GM21360 (cell line): ENCODE measurements at regions not wholly inside any gene's neighbourhood (a gene's known extent, or its start where the extent isn't known, plus 50 kb on each side); places are given as distances from the start of the nearest gene placed in this dataset.

Experiments used
- ATAC-seq: cut with Tn5 transposase; IDR thresholded peaks from one replicate; pipeline ENCODE4 v1.9.1; 2021; ENCODE audit warnings: mild to moderate bottlenecking, moderate library complexity; ENCODE audit not compliant: unreplicated experiment

DNA sequence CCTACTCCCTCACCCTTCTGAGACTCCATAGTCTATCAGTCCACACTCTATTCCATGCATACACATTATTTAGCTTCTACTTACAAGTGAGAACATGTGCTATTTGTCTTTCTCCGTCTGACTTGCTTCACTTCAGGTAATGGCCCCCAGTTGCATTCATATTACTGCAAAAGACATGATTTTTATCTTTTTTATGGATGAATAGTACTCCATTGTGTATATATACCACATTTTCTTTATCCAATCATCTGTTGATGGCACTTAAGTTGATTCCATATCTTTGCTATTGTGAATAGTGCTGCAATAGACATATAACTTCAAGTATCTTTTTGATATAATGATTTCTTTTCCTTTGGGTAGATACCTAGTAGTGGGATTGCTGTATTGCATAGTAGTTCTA lies 171.8 kb downstream of the DACT1 start:
- ATAC-seq = no peak

DNA sequence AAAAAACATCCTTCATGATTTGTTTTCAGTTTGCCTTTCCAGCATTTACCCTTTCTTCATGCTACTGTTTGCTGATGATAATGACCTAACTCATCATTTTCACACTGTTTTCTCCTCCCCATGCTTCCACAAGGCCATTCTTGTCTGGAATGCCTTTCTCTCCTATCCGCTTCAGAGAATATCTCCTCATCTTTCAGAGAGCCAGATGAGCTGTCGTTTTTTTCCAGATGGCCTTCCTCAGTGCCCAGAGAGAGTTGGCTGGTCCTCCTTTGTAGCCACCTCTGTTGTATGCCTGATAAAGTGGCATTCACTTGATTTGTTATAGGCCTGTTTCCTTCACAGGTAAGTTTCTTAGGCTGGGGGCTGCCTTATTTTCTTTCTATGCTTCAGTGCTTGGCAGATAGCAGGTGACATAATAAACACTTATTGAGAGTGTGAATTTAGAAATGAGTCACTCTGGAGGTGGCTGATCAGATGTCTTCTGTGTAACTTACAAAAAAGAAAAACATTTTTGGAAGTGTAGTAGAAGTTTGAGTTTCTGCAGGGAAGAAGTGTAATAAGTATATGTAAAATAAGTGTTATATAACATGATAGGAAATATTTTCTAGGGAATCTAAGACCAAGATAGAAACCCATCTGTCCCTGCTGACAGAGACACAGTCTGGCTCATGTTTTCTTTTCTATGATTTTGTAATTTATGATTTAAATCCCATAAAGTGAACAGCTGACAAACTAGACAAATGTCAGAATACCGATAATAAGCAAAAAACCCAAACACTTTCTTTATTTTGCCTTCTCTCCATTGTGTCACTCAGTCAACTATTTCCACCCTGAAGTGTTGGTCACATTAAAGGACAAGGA lies 174.5 kb downstream of the DACT1 start:
- ATAC-seq = peak; percentile 75

DNA sequence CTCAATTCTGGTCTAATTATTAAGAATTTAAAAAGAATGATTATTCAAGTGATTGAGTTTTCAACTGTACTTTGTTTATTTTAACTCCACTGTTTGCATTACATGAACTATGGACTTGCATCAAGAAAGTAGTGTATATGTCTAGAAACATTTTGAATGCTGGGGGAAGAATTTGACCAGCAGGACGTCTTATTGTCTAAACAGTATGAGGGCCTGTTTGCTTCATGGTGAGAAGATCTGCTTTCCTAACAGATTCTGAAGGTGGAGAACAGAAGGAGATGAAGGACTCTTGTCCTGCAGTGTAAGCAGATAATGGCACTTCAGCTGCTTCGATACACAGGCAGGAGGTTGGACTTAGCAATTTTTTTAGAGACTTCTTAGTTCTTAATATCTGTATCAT lies 176.0 kb downstream of the DACT1 start:
- no peak for ATAC-seq

DNA sequence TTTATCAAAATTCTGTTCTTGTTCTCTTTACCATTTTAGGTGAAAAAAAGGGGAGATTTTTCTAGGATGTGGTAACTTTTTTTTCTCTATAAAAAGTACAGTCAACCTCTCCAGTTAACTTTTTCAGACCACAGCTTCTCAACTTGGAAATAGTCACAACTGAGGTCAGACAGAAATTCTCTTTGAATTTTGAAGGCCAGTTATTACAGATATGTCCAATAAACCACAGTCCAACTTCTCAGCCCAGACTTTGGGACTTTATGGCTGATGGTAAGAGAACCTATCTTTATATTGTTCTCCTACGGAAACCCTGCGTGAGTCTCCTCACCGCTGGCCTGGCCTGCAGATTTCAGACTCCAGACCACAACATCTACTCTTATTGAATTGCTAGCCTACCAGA lies 176.7 kb downstream of the DACT1 start:
- no peak for ATAC-seq

DNA sequence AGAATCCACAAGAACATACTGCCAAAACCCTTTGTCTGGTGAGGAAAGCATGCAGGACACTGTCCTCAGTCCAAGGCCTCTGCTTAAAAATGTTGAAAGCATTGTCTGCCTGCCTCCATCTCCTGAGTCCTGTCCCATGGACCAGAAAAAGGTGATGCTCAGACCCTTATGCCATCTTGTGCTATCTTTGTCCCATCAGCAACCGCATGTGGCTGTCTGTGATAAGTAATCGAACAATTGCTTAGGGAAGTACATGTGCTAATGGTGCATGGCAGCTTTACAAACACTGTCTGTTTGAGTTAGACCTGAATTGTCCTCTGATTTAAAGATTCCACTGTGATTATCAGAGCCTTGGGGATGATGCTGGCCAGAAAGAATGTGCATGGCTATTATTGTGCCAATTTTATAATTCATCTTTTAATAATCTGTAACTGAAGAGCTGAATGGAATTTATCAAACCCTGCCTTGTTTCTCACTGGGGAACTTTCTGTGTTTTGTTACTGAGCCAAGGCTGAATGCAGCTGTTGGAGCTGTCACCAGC lies 177.5 kb downstream of the DACT1 start:
- ATAC-seq = no peak

DNA sequence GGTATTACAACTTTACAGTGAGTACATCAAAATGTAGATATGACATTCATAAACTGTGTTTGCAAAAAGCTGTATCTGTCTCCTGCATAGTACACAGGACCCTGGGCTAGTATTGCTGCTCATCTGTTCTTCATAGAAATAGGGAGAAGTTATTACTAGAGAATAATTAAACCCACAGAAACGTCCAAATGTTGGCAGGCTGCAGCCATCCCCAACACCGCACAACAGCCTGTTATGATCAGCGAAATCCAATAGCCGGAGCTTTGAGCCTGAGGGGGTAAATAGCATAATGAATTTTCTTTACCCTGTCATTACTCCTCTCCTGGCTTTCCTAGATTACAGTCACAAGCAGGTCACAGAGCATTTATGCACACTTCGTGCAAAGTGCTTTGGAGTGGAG lies 178.0 kb downstream of the DACT1 start:
- ATAC-seq = no peak

DNA sequence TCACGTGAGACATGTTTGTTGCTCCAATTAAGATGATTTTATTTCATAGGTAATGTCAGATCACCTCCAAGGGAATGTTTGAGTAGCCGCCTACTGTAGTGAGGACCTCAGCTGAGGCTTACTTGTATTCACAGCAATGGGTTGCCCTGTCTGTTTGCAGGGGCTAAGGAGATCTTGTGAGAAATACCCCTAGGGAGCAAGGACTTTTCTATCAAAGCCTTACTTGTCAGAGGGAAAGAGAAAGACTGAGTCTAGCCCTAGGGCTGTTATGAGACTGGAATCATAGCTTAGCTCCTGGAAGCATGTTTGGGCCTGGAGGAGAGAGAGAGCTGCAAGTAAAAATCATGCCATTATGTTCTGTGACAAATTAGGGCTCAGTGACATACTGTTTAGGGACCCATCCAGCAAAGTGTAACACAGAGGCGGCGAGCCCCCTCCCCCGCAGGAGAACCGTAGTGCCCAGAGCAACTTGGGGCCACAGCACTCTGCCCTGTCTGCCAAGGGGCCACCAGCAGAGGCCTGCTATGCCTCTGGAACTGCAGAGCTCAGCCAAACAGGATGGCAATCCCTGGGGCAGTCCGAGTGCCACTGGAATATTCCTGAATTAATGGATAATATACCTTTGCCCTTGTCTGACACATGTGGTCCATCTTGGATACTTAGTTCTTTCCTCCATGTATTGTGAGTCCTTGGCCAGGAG lies 178.8 kb downstream of the DACT1 start:
- ATAC-seq = no peak

DNA sequence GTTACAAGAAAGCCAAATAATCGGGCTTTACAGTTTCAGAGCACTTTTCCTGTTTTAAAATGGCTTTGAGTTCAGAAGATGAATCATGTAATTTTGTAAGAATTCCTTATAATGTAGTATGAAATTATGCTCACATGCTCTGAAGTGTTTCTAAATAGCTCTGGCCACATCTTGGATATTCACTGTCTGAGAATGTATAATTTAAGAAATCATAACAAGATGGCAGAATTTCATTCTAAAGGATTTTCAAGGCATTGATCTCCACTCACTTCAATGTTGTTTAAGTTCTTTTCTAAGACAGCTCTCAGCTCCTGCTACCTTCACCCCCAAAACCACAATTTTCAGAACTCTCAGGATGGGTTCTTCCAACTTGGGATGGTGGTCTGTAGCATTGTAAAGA lies 180.1 kb downstream of the DACT1 start:
- ATAC-seq = no peak

DNA sequence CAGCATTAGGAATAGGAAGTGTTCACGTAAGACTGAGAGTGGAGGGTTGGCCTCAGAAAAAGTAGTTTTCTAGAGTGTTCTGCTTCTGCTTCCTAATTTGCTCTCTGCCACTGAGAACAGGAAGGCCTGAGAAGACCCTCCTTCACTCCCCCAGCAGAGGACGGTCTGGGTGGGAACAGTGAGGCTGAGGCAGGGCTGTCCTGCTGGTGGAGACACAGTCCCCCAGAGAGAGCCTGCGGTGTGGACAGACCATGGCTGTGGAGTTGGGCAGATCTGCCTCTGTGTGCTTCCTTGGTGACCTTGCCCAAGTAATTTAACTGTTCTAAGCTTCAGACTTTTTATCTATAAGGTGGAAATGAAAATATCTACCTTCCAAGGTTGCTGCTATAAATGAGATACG lies 182.3 kb downstream of the DACT1 start:
- ATAC-seq = no peak

DNA sequence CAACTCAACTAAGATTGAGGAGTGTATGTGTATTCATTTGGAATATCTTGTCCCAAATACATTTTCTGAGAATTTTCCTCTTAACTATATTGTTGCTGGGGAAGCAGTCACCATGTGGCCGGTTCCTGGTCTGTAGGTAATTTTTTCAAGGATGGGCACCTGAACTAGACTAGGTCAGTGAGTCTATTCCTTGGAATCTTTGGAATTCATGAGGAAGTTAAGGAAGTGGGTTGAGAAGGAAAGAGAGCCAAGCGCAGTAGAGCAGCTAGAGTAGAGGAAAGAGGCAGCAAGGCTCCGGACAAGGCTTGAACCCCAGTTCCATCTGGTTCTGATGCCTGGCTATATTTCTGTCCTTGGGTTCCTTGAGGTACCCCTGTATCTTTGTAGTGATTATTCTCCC lies 183.7 kb downstream of the DACT1 start:
- no peak for ATAC-seq

DNA sequence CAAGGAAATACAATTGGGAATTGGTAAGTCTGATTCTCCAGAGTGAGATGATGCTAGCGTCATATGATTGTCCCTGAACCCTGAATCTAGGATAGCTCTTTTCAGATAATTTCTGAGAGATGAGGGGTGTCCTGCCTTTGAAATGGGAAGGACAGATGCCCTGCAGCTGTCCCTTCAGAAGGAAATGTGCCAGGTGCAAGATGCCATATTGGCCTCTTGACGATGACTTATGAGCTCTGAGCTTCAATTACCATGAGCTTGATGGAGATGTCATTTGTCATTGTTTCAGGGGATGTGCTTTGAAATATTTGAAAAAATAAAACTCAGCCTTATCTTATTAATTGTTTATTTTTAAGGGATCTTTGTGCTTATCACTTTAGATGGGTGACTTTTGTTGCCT lies 185.1 kb downstream of the DACT1 start:
- ATAC-seq = no peak

DNA sequence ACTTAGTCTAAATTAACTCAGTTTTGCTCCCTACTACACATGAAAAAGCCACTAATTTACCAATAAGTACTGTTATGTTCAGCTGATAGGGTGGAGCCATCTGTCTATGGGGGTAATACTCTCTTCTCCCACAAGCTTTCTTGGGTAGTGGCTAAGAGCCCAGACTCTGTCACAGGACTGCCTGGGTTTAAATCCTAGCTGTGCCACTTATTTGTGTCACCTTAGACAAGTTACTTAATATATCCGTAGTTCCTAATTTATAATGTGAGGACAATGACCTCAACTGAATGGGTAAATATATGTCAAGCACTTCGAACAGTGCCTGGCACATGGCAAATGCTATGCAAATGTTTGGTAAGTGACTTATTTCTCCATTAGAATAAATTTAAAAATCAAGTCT lies 185.6 kb downstream of the DACT1 start:
- ATAC-seq = no peak

DNA sequence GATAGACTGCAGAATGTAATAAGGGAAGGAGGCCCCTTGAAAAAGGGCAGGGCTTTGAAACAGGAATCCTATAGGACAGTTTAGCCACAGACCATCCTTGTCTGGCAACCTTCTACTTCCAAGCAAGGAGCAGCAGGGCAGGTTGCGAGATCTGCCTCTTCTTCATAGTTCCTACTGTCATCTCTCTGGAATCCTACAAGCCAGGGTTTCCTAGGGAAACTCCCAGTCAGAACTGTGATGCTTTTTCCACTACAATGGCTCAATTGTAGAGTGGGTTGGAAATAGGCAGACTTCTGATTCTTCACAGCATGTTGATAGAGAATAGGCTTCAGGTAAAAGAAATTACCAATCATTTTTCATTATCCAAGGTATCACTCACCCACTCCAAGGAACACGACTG lies 186.3 kb downstream of the DACT1 start:
- ATAC-seq = no peak

DNA sequence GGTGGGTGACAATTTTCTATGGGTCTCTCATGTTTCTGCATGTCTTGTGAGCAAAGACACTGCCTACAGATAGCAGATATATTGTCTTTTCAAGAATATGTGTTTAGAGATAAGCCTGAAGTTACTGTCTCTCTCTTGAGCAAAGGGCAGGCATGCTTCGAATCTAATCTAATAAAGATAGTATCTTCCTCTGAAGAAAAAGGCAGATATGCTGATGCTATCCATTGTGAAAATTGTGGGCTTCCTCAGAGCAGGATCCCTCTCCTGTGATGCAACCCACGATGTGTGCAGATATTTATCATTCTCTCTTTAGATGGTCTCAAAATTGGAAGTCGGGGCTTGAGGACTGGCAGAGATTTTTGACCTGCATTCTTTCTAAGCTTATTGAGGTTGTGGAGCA lies 187.0 kb downstream of the DACT1 start:
- ATAC-seq = no peak

DNA sequence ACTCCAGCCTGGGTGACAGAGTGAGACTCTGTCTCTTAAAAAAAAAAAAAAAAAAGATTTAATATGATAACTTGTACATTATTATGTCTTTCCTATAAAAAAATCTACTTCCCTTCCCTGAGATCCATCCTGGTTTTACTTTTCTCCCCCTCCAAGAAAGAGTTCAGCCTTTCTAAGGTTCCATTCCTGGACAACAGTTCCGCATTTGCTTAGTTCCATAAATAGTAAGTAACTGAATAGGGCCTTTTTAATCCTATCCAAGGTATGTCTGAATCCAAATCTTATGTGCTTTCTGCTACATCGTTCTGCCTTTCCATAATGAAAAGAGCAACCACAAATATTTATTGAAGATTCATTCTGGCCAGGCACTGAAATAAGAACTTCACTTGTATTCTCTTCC lies 187.8 kb downstream of the DACT1 start:
- ATAC-seq = no peak

DNA sequence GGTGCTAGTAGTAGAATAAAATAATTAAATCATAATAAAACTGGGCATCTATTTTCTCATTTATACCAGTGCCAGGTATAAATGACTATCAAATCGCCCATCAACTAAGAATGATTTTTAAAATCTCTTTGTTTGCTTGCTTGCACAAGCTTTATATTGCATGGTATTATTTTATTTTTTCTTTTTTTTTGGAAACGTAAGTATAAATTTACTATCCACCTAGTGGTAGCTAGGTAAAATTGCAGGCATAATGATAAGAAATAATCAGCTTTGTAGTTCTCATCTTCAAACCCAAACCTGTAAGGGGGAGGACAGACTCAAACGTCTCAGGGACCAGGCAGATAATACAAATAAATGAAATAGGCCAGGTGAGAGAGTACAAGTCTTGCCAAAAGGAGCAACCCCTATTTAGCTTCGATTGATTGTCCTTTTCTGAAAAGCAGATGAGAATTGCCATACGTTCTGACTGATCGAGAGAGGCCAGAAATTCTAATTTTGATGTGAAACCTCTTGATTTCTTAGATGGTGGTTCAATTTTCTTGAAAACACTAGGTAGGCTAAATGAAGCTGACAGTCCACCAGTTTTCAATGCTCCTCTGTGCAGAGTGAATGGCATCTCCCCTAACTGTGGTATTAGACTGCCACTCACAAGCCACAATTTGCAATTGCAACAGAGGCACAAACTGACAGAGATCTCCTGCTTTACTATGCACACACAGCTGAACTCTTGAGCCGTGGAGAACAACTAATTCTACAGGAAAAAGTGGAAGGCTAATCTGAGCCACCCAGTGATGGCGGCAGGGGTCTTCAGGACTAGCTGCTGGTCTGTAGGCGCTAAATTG lies 189.3 kb downstream of the DACT1 start:
- no peak for ATAC-seq

DNA sequence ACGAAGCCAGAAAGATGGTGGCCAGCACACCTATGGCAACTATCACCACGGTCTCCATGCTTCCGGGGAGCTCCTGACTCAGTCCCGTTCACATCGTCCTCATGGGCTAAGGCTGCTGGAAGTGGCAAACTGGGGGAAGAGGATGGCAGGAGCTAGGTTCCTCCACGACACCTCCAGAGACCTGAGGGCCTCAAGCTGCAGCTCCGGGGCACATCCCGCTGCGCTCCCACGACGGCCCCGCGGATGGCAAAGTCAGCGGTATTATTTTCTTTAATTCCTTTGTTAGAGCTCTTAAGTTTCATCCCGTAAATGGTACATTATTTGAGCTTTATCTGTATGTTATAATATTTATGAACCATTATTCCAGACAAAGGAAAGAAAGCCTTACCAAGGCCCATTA lies 190.5 kb downstream of the DACT1 start:
- ATAC-seq = no peak

DNA sequence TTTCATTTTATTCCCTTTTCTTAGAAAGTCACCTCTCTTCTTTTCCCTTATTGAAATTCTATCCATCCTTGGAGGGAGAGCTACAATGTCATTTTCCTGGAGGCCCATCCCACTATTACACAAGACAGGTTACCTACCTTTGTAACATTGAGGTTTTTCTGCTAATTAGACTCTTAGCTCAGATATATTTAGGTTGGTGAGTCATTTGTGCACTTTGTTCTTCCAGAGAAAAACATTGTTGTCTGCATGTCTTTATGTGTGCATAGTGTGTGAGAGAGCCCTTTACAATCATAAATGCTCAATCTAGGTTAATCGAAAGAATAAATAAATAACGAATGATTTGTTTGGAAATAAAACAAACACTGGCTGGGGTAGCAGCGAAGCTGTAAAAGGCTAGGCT lies 191.8 kb downstream of the DACT1 start:
- no peak for ATAC-seq

DNA sequence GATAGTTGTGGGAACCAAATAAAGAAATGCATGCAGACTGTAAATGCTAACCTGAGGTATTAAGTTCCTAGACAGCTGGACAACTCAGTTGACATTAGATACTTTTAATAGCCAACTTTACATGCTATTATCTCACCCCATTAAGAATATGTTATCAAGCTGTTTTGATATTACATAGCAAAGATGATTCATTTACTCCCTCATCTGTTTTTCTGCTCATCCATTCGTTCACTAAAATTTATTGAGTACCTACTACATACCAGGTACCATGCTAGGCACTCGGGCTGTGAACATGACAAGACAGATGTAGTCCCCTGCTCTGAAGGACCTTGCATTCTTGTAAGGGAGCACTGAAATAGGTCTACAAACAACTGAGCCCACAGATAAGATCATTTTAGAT lies 192.4 kb downstream of the DACT1 start:
- ATAC-seq = no peak

DNA sequence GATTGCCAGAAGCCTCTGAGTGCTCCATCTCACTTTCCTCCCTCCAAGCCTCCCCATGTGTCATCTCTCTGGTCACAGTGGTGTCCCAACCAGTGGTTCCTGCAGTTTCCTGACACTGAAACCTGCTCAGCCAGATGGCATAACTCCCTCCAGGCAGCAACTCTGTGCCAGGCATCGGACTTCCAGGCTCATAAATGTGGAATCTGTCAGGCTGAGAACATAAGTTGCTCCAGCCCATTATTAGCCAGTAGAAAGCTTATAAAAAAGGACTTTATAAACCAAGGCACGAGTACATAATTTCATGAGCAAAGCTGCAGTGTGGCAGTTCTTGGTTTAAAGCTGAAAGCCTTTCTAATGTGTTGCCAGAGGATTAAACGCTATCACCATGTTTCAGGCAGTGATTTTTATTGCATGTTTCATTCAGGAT lies 194.3 kb downstream of the DACT1 start:
- ATAC-seq = no peak

DNA sequence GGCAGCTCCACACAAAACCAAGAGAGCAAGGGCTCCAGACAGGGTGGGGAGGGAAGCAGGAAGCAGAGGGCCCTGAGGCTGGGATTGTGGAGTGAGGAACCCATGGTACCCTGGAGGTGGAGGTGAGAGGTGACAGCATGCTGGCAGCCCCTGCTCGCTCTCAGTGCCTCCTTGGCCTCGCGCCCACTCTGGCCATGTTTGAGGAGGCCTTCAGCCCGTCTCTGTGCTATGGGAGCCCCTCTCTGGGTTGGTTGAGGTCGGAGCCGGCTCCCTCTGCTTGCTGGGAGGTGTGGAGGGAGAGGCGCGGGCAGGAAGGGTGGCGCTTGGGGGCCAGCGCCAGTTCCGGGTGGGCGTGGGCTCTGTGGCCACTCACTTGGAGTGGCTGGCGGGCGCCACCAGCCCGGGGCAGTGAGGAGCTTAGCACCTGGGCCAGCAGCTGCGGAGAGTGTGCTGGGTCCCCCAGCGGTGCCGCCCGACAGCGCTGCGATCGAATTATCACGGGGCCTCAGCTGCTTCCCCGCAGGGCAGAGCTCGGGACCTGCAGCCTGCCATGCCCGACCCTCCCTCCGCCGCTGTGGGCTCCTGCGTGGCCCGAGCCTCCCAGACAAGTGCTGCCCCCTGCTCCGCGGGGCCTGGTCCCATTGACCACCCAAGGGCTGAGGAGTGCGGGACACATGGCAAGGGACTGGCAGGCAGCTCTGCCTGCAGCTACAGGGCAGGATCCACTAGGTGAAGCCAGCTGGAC lies 196.0 kb downstream of the DACT1 start:
- ATAC-seq = no peak
